Stomach (tissue), 4 donors: ENCODE measurements at regions not wholly inside any gene's neighbourhood (a gene's known extent, or its start where the extent isn't known, plus 50 kb on each side); places are given as distances from the start of the nearest gene placed in this dataset.

ENCODE experiments used
- POLR2A ChIP-seq, 4 donors: fragments of 450-650 bp; IDR thresholded peaks; one replicate each; pipeline ENCODE4 v1.6.1; 2016; ENCODE audit warnings: antibody characterized with exemption in 4 of 4, control low read depth in 2 of 4, mild to moderate bottlenecking in 1 of 4, moderate library complexity in 1 of 4
- TF ChIP-seq, protein P1 (sequence below), 7 experiments: fragments of 450-650 bp in 4 of 7; fragments of 200-600 bp in 3 of 7; sonication (generic) in 3 of 7; IDR thresholded peaks; one replicate each; pipeline ENCODE4 v1.5.1; 2016 to 2019; ENCODE audit warnings: antibody characterized with exemption in 7 of 7, control low read depth in 2 of 7, mild to moderate bottlenecking in 1 of 7

- TF ChIP-seq, protein P1, sequence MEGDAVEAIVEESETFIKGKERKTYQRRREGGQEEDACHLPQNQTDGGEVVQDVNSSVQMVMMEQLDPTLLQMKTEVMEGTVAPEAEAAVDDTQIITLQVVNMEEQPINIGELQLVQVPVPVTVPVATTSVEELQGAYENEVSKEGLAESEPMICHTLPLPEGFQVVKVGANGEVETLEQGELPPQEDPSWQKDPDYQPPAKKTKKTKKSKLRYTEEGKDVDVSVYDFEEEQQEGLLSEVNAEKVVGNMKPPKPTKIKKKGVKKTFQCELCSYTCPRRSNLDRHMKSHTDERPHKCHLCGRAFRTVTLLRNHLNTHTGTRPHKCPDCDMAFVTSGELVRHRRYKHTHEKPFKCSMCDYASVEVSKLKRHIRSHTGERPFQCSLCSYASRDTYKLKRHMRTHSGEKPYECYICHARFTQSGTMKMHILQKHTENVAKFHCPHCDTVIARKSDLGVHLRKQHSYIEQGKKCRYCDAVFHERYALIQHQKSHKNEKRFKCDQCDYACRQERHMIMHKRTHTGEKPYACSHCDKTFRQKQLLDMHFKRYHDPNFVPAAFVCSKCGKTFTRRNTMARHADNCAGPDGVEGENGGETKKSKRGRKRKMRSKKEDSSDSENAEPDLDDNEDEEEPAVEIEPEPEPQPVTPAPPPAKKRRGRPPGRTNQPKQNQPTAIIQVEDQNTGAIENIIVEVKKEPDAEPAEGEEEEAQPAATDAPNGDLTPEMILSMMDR (IDR thresholded peaks at IDR 0.05): no peak
- no peak for TF ChIP-seq POLR2A (IDR thresholded peaks at IDR 0.05)
These were observed 325.9 kb downstream of the ANKRD50 start for GRCh38 chr4:124386648-124387047.
